Cardiac muscle cell (in vitro differentiated cells and primary cell): ENCODE measurements at regions not wholly inside any gene's neighbourhood (a gene's known extent, or its start where the extent isn't known, plus 50 kb on each side); places are given as distances from the start of the nearest gene placed in this dataset.

Experiments
- DNase-seq, 2 donors: peaks; one replicate each; pipeline versions ENCODE4 v3.0.0 to v3.0.0-alpha.2; 2010 to 2017; ENCODE audit warnings: low read depth in 1 of 2, low spot score in 1 of 2
- H3K27ac ChIP-seq: fragments of 200-600 bp; sonication (generic); 2 replicates; pipeline ENCODE4 v1.5.1; 2016
- H3K27me3 ChIP-seq: fragments of 200-600 bp; sonication (generic); 2 replicates; pipeline ENCODE4 v1.6.0; 2016; ENCODE audit warnings: control low read depth
- H3K36me3 ChIP-seq: fragments of 200-600 bp; sonication (generic); 2 replicates; pipeline ENCODE4 v1.5.1; 2016; ENCODE audit warnings: control low read depth
- H3K4me1 ChIP-seq: fragments of 200-600 bp; sonication (generic); 2 replicates; pipeline ENCODE4 v1.8.1; 2017; ENCODE audit warnings: low read depth, mild to moderate bottlenecking, mixed run types
- H3K4me3 ChIP-seq: fragments of 200-600 bp; sonication (generic); 2 replicates; pipeline ENCODE4 v1.5.1; 2016; ENCODE audit warnings: mild to moderate bottlenecking
- H3K9me3 ChIP-seq: fragments of 200-600 bp; sonication (generic); 2 replicates; pipeline ENCODE4 v1.5.1; 2017; ENCODE audit warnings: low read depth, mild to moderate bottlenecking, control low read depth
- CTCF ChIP-seq: IDR thresholded peaks from 2 replicates; pipeline ENCODE4 v1.5.1; 2012; ENCODE audit warnings: low read depth, mild to moderate bottlenecking, low read length

- Histone ChIP-seq H3K4me3 (no peak overlapping the region), H3K4me1 (no peaks in the 10 kb centered on the region), H3K27me3 (no peaks in the 10 kb centered on the region), H3K9me3 (no peaks in the 10 kb centered on the region), H3K27ac (no peak overlapping the region), H3K36me3 (no peaks in the 10 kb centered on the region)
- DNase-seq, result peak in 1 of 2 donors; percentile 15
- TF ChIP-seq CTCF, result no peak
Measured at GRCh38 chrX:141989134-141989533, 85.4 kb downstream of the MAGEC1 start.

GRCh38 chrX:141982296-141982695, 78.6 kb downstream of the MAGEC1 start:
- no peak for TF ChIP-seq CTCF
- Histone ChIP-seq H3K27ac (no peak overlapping the region), H3K4me1 (no peaks in the 10 kb centered on the region), H3K9me3 (no peaks in the 10 kb centered on the region), H3K4me3 (no peak overlapping the region), H3K27me3 (no peaks in the 10 kb centered on the region), H3K36me3 (no peaks in the 10 kb centered on the region)
- DNase-seq, result no peak

- Histone ChIP-seq H3K36me3 (no peaks in the 10 kb centered on the region), H3K27me3 (no peaks in the 10 kb centered on the region), H3K9me3 (no peaks in the 10 kb centered on the region), H3K4me1 (no peaks in the 10 kb centered on the region), H3K4me3 (no peak overlapping the region), H3K27ac (no peak overlapping the region)
- DNase-seq, result no peak
- TF ChIP-seq CTCF, result no peak
Measured at GRCh38 chrX:141975839-141976238, 72.1 kb downstream of the MAGEC1 start.

GRCh38 chrX:141969706-141970105, 66.0 kb downstream of the MAGEC1 start:
- DNase-seq, result no peak
- Histone ChIP-seq H3K27me3 (no peaks in the 10 kb centered on the region), H3K4me1 (no peaks in the 10 kb centered on the region), H3K4me3 (no peak overlapping the region), H3K27ac (no peak overlapping the region), H3K36me3 (no peaks in the 10 kb centered on the region), H3K9me3 (no peaks in the 10 kb centered on the region)
- no peak for TF ChIP-seq CTCF

- Histone ChIP-seq H3K9me3 (no peaks in the 10 kb centered on the region), H3K36me3 (no peaks in the 10 kb centered on the region), H3K4me3 (no peak overlapping the region), H3K27ac (no peak overlapping the region), H3K27me3 (no peaks in the 10 kb centered on the region), H3K4me1 (no peaks in the 10 kb centered on the region)
- no peak for TF ChIP-seq CTCF
- no peak for DNase-seq
Measured at GRCh38 chrX:141960578-141960977, 56.9 kb downstream of the MAGEC1 start.
